HepG2 (cell line): ENCODE measurements at regions not wholly inside any gene's neighbourhood (a gene's known extent, or its start where the extent isn't known, plus 50 kb on each side); places are given as distances from the start of the nearest gene placed in this dataset.

ENCODE experiments used
- ATAC-seq: fragments of 200-7000 bp; cut with Tn5 transposase; 3 replicates; pipeline ENCODE4 v1.9.1; 2020; ENCODE audit warnings: mild to moderate bottlenecking, moderate library complexity
- BruUV-seq: library from RNA; stranded (reverse); fragments of 400-500 nt; replicated peaks from 2 replicates; lab custom pipeline; 2021; lab: Mats Ljungman, UMichigan
- CTCF ChIA-PET: fragments of 300-600 bp; formaldehyde crosslinking; extraction: SDS; loops from one replicate; lab custom pipeline; 2021; ENCODE audit warnings: low total read pairs, inconsistent platforms, low intra/inter-chr PET ratio; lab: Yijun Ruan, JAX
- POLR2A ChIA-PET: fragments of 350-600 bp; sonication (Branson Sonifier 250); formaldehyde crosslinking; loops from one replicate; lab custom pipeline; 2020; ENCODE audit warnings: antibody characterized with exemption, inconsistent platforms; lab: Yijun Ruan, JAX
- DNase-seq: peaks from one replicate; pipeline ENCODE4 v3.0.0-alpha.2; 2015; ENCODE audit warnings: low spot score
- FAIRE-seq: peaks from 3 replicates; lab custom pipeline; 2011; peaks lifted over from hg19 to GRCh38; lab: Jason Lieb, UNC
- H2AFZ ChIP-seq: one replicate; pipeline ENCODE4 v1.6.1; 2011; ENCODE audit warnings: low read length, inconsistent platforms
- H3K27ac ChIP-seq: fragments of 300-600 bp; 3 replicates; pipeline ENCODE4 v1.8.0; 2011; ENCODE audit warnings: mixed run types, mild to moderate bottlenecking, mixed read lengths, low read length, inconsistent platforms; ENCODE audit not compliant: insufficient read depth; ENCODE audit errors: extremely low read length
- H3K27me3 ChIP-seq, 2 experiments: fragments of 200-600 bp in 1 of 2; 2 replicates in 1 of 2; 3 replicates in 1 of 2; pipeline versions ENCODE4 v1.6.0 to v1.8.0; 2011; ENCODE audit warnings: low read length in 2 of 2, mild to moderate bottlenecking in 2 of 2, moderate library complexity in 2 of 2, inconsistent platforms in 1 of 2; ENCODE audit not compliant: insufficient read depth in 2 of 2, control insufficient read depth in 1 of 2
- H3K36me3 ChIP-seq, 2 experiments: fragments of 200-600 bp in 1 of 2; replicated peaks in 1 of 2; 2 replicates in 1 of 2; 3 replicates in 1 of 2; pipeline versions ENCODE4 v1.5.1 to v1.8.0; 2011; ENCODE audit warnings: low read length in 2 of 2, inconsistent platforms in 1 of 2; ENCODE audit not compliant: insufficient read depth in 2 of 2, control insufficient read depth in 1 of 2
- H3K4me1 ChIP-seq: 2 replicates; pipeline ENCODE4 v1.5.1; 2012; ENCODE audit warnings: low read length, inconsistent platforms; ENCODE audit not compliant: insufficient read depth
- H3K4me2 ChIP-seq: 2 replicates; pipeline ENCODE4 v1.6.0; 2011; ENCODE audit warnings: low read depth, low read length, inconsistent platforms
- H3K4me3 ChIP-seq, 3 experiments: fragments of 200-600 bp in 1 of 3; sonication (generic), shearing (Covaris generic) in 1 of 3; replicated peaks in 1 of 3; 2 replicates each; pipeline ENCODE4 v1.5.1; 2011 to 2016; ENCODE audit warnings: low read length in 3 of 3, inconsistent platforms in 2 of 3, low read depth in 2 of 3, mild to moderate bottlenecking in 2 of 3, control low read depth in 1 of 3, mixed read lengths in 1 of 3; ENCODE audit not compliant: insufficient read depth in 1 of 3
- H3K79me2 ChIP-seq: one replicate; pipeline ENCODE4 v1.6.1; 2011; ENCODE audit warnings: low read length, inconsistent platforms; ENCODE audit not compliant: insufficient read depth
- H3K9ac ChIP-seq: 2 replicates; pipeline ENCODE4 v1.6.0; 2011; ENCODE audit warnings: mild to moderate bottlenecking, low read depth, low read length, inconsistent platforms; ENCODE audit not compliant: insufficient read depth
- H3K9me3 ChIP-seq: 2 replicates; pipeline ENCODE4 v1.5.1; 2012; ENCODE audit warnings: mild to moderate bottlenecking, low read length
- H4K20me1 ChIP-seq: 2 replicates; pipeline ENCODE4 v1.6.0; 2011; ENCODE audit warnings: inconsistent platforms, mild to moderate bottlenecking, low read length, moderate library complexity; ENCODE audit not compliant: insufficient read depth
- AGO1 ChIP-seq: fragments of 200-400 bp; formaldehyde crosslinking; IDR thresholded peaks from 2 replicates; pipeline ENCODE4 v1.6.1; 2017; ENCODE audit warnings: mild to moderate bottlenecking, low read depth, low read length, moderate library complexity; ENCODE audit not compliant: poor library complexity, severe bottlenecking
- EZH2 ChIP-seq: conservative IDR thresholded peaks from 2 replicates; pipeline ENCODE4 v1.6.1; 2012; ENCODE audit warnings: mild to moderate bottlenecking, low read depth, low read length, moderate library complexity
- KLF15 ChIP-seq: sonication (generic); formaldehyde crosslinking; IDR thresholded peaks from 2 replicates; pipeline ENCODE4 v1.8.1; 2023; ENCODE audit warnings: borderline replicate concordance, mild to moderate bottlenecking, inconsistent platforms, missing genetic modification reagents, mixed read lengths
- MTF2 ChIP-seq: sonication (generic); formaldehyde crosslinking; IDR thresholded peaks from 2 replicates; pipeline ENCODE4 v1.5.0; 2020; ENCODE audit warnings: missing genetic modification reagents, borderline replicate concordance
- PLRG1 ChIP-seq: fragments of 450-650 bp; conservative IDR thresholded peaks from 2 replicates; pipeline ENCODE4 v1.6.1; 2016
- PRPF4 ChIP-seq: fragments of 200-400 bp; formaldehyde crosslinking; IDR thresholded peaks from 2 replicates; pipeline ENCODE4 v1.6.1; 2016; ENCODE audit warnings: low read length, low read depth; ENCODE audit not compliant: poor library complexity, severe bottlenecking
- REPIN1 ChIP-seq: sonication (generic); formaldehyde crosslinking; IDR thresholded peaks from 2 replicates; pipeline ENCODE4 v1.8.0; 2022; ENCODE audit warnings: missing genetic modification reagents, low read depth, mild to moderate bottlenecking, borderline replicate concordance
- SCMH1 ChIP-seq: sonication (generic); formaldehyde crosslinking; IDR thresholded peaks from 2 replicates; pipeline ENCODE4 v1.9.0; 2021; ENCODE audit warnings: missing genetic modification reagents, mild to moderate bottlenecking, borderline replicate concordance
- SKIL ChIP-seq: sonication (generic); formaldehyde crosslinking; IDR thresholded peaks from 2 replicates; pipeline ENCODE4 v1.8.0; 2022; ENCODE audit warnings: missing genetic modification reagents, mild to moderate bottlenecking, moderate library complexity, borderline replicate concordance
- TERF1 ChIP-seq: sonication (generic); formaldehyde crosslinking; IDR thresholded peaks from 2 replicates; pipeline ENCODE4 v1.8.0; 2022; ENCODE audit warnings: mild to moderate bottlenecking, missing genetic modification reagents, moderate library complexity
- ZNF33A ChIP-seq: sonication (generic); formaldehyde crosslinking; IDR thresholded peaks from 2 replicates; pipeline ENCODE4 v1.5.1; 2020; ENCODE audit warnings: missing genetic modification reagents, mild to moderate bottlenecking, moderate library complexity, borderline replicate concordance
- ZNF44 ChIP-seq: sonication (generic); formaldehyde crosslinking; IDR thresholded peaks from 2 replicates; pipeline ENCODE4 v1.5.1; 2020; ENCODE audit warnings: mild to moderate bottlenecking, missing genetic modification reagents
- ZNF607 ChIP-seq: sonication (generic); formaldehyde crosslinking; IDR thresholded peaks from 2 replicates; pipeline ENCODE4 v1.5.1; 2020; ENCODE audit warnings: missing genetic modification reagents, mild to moderate bottlenecking, borderline replicate concordance
- WGBS: methylation state at CpG from one replicate; pipeline ENCODE4 v1.1.6; 2017; ENCODE audit warnings: low lambda C conversion rate; 5-methylcytosine and 5-hydroxymethylcytosine counted together
- in situ Hi-C: cut with HindIII; loops from 2 replicates; pipeline ENCODE4 v1.10.0; 2017; ENCODE audit warnings: low pct_unique_long_range_greater_than_20kb; ENCODE audit not compliant: extremely low pct_ligation_motif_present
- intact Hi-C: fragments of 100-400 bp; cut with micrococcal nuclease; formaldehyde crosslinking; loops from one replicate; pipeline ENCODE4 v1.10.0; 2022; ENCODE audit not compliant: unreplicated experiment

GRCh38 chr10:10873915-10874314 lies 143.8 kb upstream of the CELF2 start:
- no peaks in the 10 kb centered on the region for H3K79me2 ChIP-seq
- no peak for DNase-seq
- in situ Hi-C loops = no loop called here
- BruUV-seq = no TSS peak
- H3K36me3 ChIP-seq = no peaks in the 10 kb centered on the region
- POLR2A ChIA-PET = no interaction called here
- no peak overlapping the region for H3K4me3 ChIP-seq
- TF ChIP-seq ZNF607 (CRISPR knock-in tag) = no peak
- no peak for TF ChIP-seq PLRG1
- no peak for TF ChIP-seq AGO1
- no peak for TF ChIP-seq TERF1 (CRISPR knock-in tag)
- TF ChIP-seq PRPF4 = no peak
- TF ChIP-seq EZH2 = no peak
- no peak for TF ChIP-seq KLF15
- no peak for TF ChIP-seq REPIN1 (CRISPR knock-in tag)
- no peak for TF ChIP-seq SKIL (CRISPR knock-in tag)
- no peak for TF ChIP-seq SCMH1 (CRISPR knock-in tag)
- TF ChIP-seq MTF2 (CRISPR knock-in tag) = no peak
- TF ChIP-seq ZNF33A = no peak
- TF ChIP-seq ZNF44 (CRISPR knock-in tag) = no peak
- TF ChIP-seq, all 625 proteins: peak for 0
- H3K27ac ChIP-seq = no peak overlapping the region
- H3K27me3 ChIP-seq = no peaks in the 10 kb centered on the region
- intact Hi-C loops = no loop called here
- no peak overlapping the region for H3K4me2 ChIP-seq
- H4K20me1 ChIP-seq = no peaks in the 10 kb centered on the region
- H3K9ac ChIP-seq = no peak overlapping the region
- ATAC-seq = no peak
- no peaks in the 10 kb centered on the region for H3K4me1 ChIP-seq
- H2AFZ ChIP-seq = no peak overlapping the region
- FAIRE-seq = no peak
- CTCF ChIA-PET = no interaction called here
- WGBS = 0% methylated on average over 2 of the region's 3 CpGs
- no peaks in the 10 kb centered on the region for H3K9me3 ChIP-seq
